ENCODE measurements at regions not wholly inside any gene's neighbourhood (a gene's known extent, or its start where the extent isn't known, plus 50 kb on each side); places are given as distances from the start of the nearest gene placed in this dataset.

DNA sequence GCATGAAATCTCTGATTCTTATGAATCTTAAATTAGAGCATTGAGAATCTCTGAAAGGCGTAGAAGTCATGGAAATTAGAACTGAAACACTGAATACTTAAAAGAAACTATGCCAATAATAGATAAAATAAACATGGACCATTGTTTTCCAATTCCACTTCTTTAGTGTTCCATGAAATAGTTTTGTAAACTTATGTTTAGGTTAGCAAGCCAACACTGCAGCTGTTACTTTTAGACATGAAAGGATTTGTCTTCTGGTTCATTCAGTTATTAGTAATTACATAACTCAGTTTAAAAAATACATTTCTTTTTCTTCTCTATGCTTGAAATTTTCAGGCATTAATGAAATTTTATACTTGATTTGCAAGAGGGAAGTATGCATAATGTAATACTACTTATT, 733.4 kb upstream of the NUDT12 start:
- POLR2A ChIA-PET: no interaction called here
- CTCF ChIA-PET: no interaction called here
- H3K4me3 ChIP-seq (ENCODE audit: low read depth, low read length): no peak overlapping the region
- H3K36me3 ChIP-seq (ENCODE audit: control insufficient read depth in 2 of 2, insufficient read depth in 1 of 2, low read length in 2 of 2): no peaks in the 10 kb centered on the region
- TF ChIP-seq ZNF624 (tag by site-specific recombination; IDR thresholded peaks at IDR 0.05) (no peak), ZNF354C (tag by site-specific recombination; IDR thresholded peaks at IDR 0.05; ENCODE audit: borderline replicate concordance, low read depth) (no peak), GLI4 (tag by site-specific recombination; IDR thresholded peaks at IDR 0.05) (no peak), HOXC10 (CRISPR knock-in tag; IDR thresholded peaks at IDR 0.05) (no peak), ZNF114 (tag by site-specific recombination; IDR thresholded peaks at IDR 0.05) (no peak), ZIC2 (tag by site-specific recombination; IDR thresholded peaks at IDR 0.05) (no peak), ZNF112 (tag by site-specific recombination; IDR thresholded peaks at IDR 0.05) (no peak)
- TF ChIP-seq, protein P1, sequence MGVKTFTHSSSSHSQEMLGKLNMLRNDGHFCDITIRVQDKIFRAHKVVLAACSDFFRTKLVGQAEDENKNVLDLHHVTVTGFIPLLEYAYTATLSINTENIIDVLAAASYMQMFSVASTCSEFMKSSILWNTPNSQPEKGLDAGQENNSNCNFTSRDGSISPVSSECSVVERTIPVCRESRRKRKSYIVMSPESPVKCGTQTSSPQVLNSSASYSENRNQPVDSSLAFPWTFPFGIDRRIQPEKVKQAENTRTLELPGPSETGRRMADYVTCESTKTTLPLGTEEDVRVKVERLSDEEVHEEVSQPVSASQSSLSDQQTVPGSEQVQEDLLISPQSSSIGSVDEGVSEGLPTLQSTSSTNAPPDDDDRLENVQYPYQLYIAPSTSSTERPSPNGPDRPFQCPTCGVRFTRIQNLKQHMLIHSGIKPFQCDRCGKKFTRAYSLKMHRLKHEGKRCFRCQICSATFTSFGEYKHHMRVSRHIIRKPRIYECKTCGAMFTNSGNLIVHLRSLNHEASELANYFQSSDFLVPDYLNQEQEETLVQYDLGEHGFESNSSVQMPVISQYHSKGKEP (tag by site-specific recombination; IDR thresholded peaks at IDR 0.05): no peak
- no peak overlapping the region for H3K27ac ChIP-seq (ENCODE audit: extremely low read depth, low read depth, low read length)
- H3K4me1 ChIP-seq (ENCODE audit: control insufficient read depth, insufficient read depth, low read length): no peaks in the 10 kb centered on the region
- H3K9me3 ChIP-seq (ENCODE audit: control insufficient read depth, insufficient read depth, low read depth, low read length): no peaks in the 10 kb centered on the region

DNA sequence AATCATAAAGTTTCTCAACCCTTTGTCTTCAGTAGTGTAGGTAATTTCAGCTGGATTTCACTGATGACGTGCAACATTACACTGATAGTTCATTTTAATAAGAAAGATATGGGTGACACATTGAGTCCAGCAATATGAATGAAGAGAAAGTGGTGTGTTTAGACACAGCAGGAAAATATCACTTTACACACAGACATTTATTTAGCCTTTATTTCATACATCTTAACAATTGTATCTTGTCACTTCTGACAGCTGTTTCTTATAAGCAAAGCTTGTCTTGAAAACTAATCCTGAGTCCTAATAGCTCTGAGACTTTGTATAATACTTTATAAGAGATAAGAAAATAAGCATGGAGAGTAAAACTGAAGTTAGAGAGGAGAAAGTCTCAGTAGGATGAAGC, 720.5 kb upstream of the NUDT12 start:
- no peaks in the 10 kb centered on the region for H3K36me3 ChIP-seq (ENCODE audit: control insufficient read depth in 2 of 2, insufficient read depth in 1 of 2, low read length in 2 of 2)
- ChIA-PET POLR2A (no interaction called here), CTCF (no interaction called here)
- H3K4me3 ChIP-seq (ENCODE audit: low read depth, low read length): no peak overlapping the region
- no peaks in the 10 kb centered on the region for H3K9me3 ChIP-seq (ENCODE audit: control insufficient read depth, insufficient read depth, low read depth, low read length)
- TF ChIP-seq ZBTB8A (tag by site-specific recombination; IDR thresholded peaks at IDR 0.05): no peak
- no peak for TF ChIP-seq MEIS1 (CRISPR knock-in tag; IDR thresholded peaks at IDR 0.05; ENCODE audit: borderline replicate concordance)
- TF ChIP-seq ZNF266 (tag by site-specific recombination; IDR thresholded peaks at IDR 0.05; ENCODE audit: low read depth): no peak
- TF ChIP-seq ZNF558 (tag by site-specific recombination; IDR thresholded peaks at IDR 0.05): no peak
- TF ChIP-seq, protein P2, sequence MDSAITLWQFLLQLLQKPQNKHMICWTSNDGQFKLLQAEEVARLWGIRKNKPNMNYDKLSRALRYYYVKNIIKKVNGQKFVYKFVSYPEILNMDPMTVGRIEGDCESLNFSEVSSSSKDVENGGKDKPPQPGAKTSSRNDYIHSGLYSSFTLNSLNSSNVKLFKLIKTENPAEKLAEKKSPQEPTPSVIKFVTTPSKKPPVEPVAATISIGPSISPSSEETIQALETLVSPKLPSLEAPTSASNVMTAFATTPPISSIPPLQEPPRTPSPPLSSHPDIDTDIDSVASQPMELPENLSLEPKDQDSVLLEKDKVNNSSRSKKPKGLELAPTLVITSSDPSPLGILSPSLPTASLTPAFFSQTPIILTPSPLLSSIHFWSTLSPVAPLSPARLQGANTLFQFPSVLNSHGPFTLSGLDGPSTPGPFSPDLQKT (IDR thresholded peaks at IDR 0.05; ENCODE audit: borderline replicate concordance, low read depth, low read length): no peak
- no peak for TF ChIP-seq ZSCAN23 (tag by site-specific recombination; IDR thresholded peaks at IDR 0.05)
- no peak for TF ChIP-seq ZNF549 (tag by site-specific recombination; IDR thresholded peaks at IDR 0.05)
- no peak for TF ChIP-seq KLF10 (tag by site-specific recombination; IDR thresholded peaks at IDR 0.05)
- TF ChIP-seq ZNF426 (tag by site-specific recombination; IDR thresholded peaks at IDR 0.05): no peak
- no peak for TF ChIP-seq ZNF140 (tag by site-specific recombination; IDR thresholded peaks at IDR 0.05)
- TF ChIP-seq, protein P3, sequence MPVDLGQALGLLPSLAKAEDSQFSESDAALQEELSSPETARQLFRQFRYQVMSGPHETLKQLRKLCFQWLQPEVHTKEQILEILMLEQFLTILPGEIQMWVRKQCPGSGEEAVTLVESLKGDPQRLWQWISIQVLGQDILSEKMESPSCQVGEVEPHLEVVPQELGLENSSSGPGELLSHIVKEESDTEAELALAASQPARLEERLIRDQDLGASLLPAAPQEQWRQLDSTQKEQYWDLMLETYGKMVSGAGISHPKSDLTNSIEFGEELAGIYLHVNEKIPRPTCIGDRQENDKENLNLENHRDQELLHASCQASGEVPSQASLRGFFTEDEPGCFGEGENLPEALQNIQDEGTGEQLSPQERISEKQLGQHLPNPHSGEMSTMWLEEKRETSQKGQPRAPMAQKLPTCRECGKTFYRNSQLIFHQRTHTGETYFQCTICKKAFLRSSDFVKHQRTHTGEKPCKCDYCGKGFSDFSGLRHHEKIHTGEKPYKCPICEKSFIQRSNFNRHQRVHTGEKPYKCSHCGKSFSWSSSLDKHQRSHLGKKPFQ (tag by site-specific recombination; IDR thresholded peaks at IDR 0.05): no peak
- TF ChIP-seq SCRT2 (tag by site-specific recombination; IDR thresholded peaks at IDR 0.05): no peak
- no peak for TF ChIP-seq ZNF610 (tag by site-specific recombination; IDR thresholded peaks at IDR 0.05; ENCODE audit: borderline replicate concordance)
- TF ChIP-seq, protein P4, sequence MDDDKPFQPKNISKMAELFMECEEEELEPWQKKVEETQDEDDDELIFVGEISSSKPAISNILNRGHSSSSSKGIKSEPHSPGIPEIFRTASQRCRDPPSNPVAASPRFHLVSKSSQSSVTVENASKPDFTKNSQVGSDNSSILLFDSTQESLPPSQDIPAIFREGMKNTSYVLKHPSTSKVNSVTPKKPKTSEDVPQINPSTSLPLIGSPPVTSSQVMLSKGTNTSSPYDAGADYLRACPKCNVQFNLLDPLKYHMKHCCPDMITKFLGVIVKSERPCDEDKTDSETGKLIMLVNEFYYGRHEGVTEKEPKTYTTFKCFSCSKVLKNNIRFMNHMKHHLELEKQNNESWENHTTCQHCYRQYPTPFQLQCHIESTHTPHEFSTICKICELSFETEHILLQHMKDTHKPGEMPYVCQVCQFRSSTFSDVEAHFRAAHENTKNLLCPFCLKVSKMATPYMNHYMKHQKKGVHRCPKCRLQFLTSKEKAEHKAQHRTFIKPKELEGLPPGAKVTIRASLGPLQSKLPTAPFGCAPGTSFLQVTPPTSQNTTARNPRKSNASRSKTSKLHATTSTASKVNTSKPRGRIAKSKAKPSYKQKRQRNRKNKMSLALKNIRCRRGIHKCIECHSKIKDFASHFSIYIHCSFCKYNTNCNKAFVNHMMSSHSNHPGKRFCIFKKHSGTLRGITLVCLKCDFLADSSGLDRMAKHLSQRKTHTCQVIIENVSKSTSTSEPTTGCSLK (tag by site-specific recombination; IDR thresholded peaks at IDR 0.05): no peak
- TF ChIP-seq ZNF571 (tag by site-specific recombination; IDR thresholded peaks at IDR 0.05): no peak
- no peak for TF ChIP-seq ZNF24 (tag by site-specific recombination; IDR thresholded peaks at IDR 0.05)
- TF ChIP-seq ZFHX2 (tag by site-specific recombination; conservative IDR thresholded peaks at IDR 0.05): no peak
- no peak for TF ChIP-seq BCL11B (tag by site-specific recombination; IDR thresholded peaks at IDR 0.05; ENCODE audit: low read depth)
- no peak for TF ChIP-seq TRIM28 (IDR thresholded peaks at IDR 0.05; ENCODE audit: borderline replicate concordance, low read length)
- no peak for TF ChIP-seq ZNF76 (tag by site-specific recombination; IDR thresholded peaks at IDR 0.05; ENCODE audit: borderline replicate concordance, low read depth)
- H3K27ac ChIP-seq (ENCODE audit: extremely low read depth, low read depth, low read length): no peak overlapping the region
- no peaks in the 10 kb centered on the region for H3K4me1 ChIP-seq (ENCODE audit: control insufficient read depth, insufficient read depth, low read length)

Data from HEK293 (cell line).